ENCODE measurements at regions not wholly inside any gene's neighbourhood (a gene's known extent, or its start where the extent isn't known, plus 50 kb on each side); places are given as distances from the start of the nearest gene placed in this dataset.

DNA sequence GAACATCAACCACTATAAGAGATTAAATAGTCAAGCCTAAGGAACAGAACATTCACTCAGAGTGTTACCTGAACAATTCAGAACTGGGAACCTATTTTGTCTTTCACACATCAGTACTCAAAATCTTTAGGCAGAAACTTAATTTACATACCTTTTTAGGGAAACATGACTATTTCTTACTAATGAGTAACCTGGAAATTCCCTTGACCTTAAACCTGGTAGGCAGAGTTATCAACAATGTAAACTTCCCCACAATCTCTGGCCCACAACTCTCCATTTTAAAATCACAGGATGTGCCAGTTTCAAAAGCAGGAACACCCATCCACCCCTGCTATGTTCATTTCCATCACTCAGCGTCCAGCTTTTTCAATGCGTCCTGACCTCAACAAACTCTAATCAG is 132.9 kb upstream of the ANKFN1 start:
- TF ChIP-seq CTCF (IDR thresholded peaks at IDR 0.05), result no peak
- no peaks in the 10 kb centered on the region for H3K36me3 ChIP-seq
- H3K9me3 ChIP-seq, result no peaks in the 10 kb centered on the region
- intact Hi-C loops (cut with DNase I), result no loop called here
- DNase-seq (no peak), ATAC-seq (no peak)
- H3K27me3 ChIP-seq (ENCODE audit: low read depth), result no peaks in the 10 kb centered on the region
- H3K27ac ChIP-seq, result no peak overlapping the region
- H3K4me1 ChIP-seq, result no peaks in the 10 kb centered on the region
- no peak overlapping the region for H3K4me3 ChIP-seq

GRCh38 chr17:56021681-56022190 is 131.5 kb upstream of the ANKFN1 start:
- Histone ChIP-seq H3K36me3 (no peaks in the 10 kb centered on the region), H3K4me1 (no peaks in the 10 kb centered on the region), H3K27me3 (ENCODE audit: low read depth) (no peaks in the 10 kb centered on the region), H3K4me3 (no peak overlapping the region), H3K9me3 (no peaks in the 10 kb centered on the region), H3K27ac (no peak overlapping the region)
- intact Hi-C loops (cut with DNase I), result no loop called here
- no peak for TF ChIP-seq CTCF (IDR thresholded peaks at IDR 0.05)
- ATAC-seq (no peak), DNase-seq (no peak)

- intact Hi-C loops (cut with DNase I), result no loop called here
- Histone ChIP-seq H3K4me1 (no peaks in the 10 kb centered on the region), H3K27ac (no peak overlapping the region), H3K4me3 (no peak overlapping the region), H3K36me3 (no peaks in the 10 kb centered on the region), H3K27me3 (ENCODE audit: low read depth) (no peaks in the 10 kb centered on the region), H3K9me3 (no peaks in the 10 kb centered on the region)
- DNase-seq, result no peak
- ATAC-seq, result no peak
- no peak for TF ChIP-seq CTCF (IDR thresholded peaks at IDR 0.05)
Observed at GRCh38 chr17:56023851-56024250, 129.4 kb upstream of the ANKFN1 start.

DNA sequence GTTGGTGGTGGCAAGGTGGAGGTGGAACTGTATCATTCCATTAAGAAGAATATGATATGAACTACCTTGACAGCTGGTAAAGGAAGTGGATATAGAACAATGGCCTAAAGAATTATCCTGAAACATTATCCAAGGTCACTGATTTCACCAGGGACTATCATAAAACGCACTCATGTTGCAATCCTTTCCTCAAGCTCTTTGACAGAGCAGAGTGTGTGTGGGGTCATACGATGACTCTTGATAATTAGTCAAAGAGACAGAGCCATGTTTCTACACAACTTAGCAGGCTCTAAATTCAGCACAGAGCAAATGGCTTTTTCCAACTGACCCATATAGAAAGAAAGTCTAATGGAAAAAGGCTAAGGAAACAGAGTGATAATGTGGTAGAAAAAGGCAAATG is 126.4 kb upstream of the ANKFN1 start:
- H3K4me1 ChIP-seq, result no peaks in the 10 kb centered on the region
- intact Hi-C loops (cut with DNase I), result no loop called here
- H3K36me3 ChIP-seq, result no peaks in the 10 kb centered on the region
- ATAC-seq, result no peak
- TF ChIP-seq CTCF (IDR thresholded peaks at IDR 0.05), result no peak
- DNase-seq, result no peak
- H3K27ac ChIP-seq, result no peak overlapping the region
- no peak overlapping the region for H3K4me3 ChIP-seq
- H3K9me3 ChIP-seq, result no peaks in the 10 kb centered on the region
- no peaks in the 10 kb centered on the region for H3K27me3 ChIP-seq (ENCODE audit: low read depth)

GRCh38 chr17:56028837-56029236 is 124.4 kb upstream of the ANKFN1 start:
- ATAC-seq, result no peak
- intact Hi-C loops (cut with DNase I), result no loop called here
- DNase-seq, result no peak
- no peaks in the 10 kb centered on the region for H3K9me3 ChIP-seq
- H3K27ac ChIP-seq, result no peak overlapping the region
- no peak overlapping the region for H3K4me3 ChIP-seq
- H3K4me1 ChIP-seq, result no peaks in the 10 kb centered on the region
- no peaks in the 10 kb centered on the region for H3K27me3 ChIP-seq (ENCODE audit: low read depth)
- no peaks in the 10 kb centered on the region for H3K36me3 ChIP-seq
- TF ChIP-seq CTCF (IDR thresholded peaks at IDR 0.05), result no peak

Data from lower lobe of right lung (tissue), 2 donors.